Stomach (tissue), 4 donors: ENCODE measurements at regions not wholly inside any gene's neighbourhood (a gene's known extent, or its start where the extent isn't known, plus 50 kb on each side); places are given as distances from the start of the nearest gene placed in this dataset.

Experiments
- CTCF ChIP-seq, 7 experiments: fragments of 450-650 bp in 4 of 7; fragments of 200-600 bp in 3 of 7; sonication (generic) in 3 of 7; IDR thresholded peaks; one replicate each; pipeline ENCODE4 v1.5.1; 2016 to 2019; ENCODE audit warnings: antibody characterized with exemption in 7 of 7, control low read depth in 2 of 7, mild to moderate bottlenecking in 1 of 7
- EP300 ChIP-seq: sonication (generic); formaldehyde crosslinking; IDR thresholded peaks from one replicate; pipeline ENCODE4 v1.6.1; 2017; ENCODE audit warnings: antibody characterized with exemption
- POLR2A ChIP-seq, 4 donors: fragments of 450-650 bp; IDR thresholded peaks; one replicate each; pipeline ENCODE4 v1.6.1; 2016; ENCODE audit warnings: antibody characterized with exemption in 4 of 4, control low read depth in 2 of 4, mild to moderate bottlenecking in 1 of 4, moderate library complexity in 1 of 4
- POLR2AphosphoS5 ChIP-seq, 3 donors: sonication (generic); formaldehyde crosslinking; IDR thresholded peaks; one replicate each; pipeline ENCODE4 v1.6.1; 2016; ENCODE audit warnings: antibody characterized with exemption in 3 of 3

GRCh38 chr13:100951016-100951415, 276.4 kb upstream of the TMTC4 start:
- TF ChIP-seq CTCF (IDR thresholded peaks at IDR 0.05) (no peak), POLR2A (IDR thresholded peaks at IDR 0.05) (no peak), EP300 (no peak), POLR2AphosphoS5 (IDR thresholded peaks at IDR 0.05) (no peak)
